K562 (cell line): ENCODE measurements at regions not wholly inside any gene's neighbourhood (a gene's known extent, or its start where the extent isn't known, plus 50 kb on each side); places are given as distances from the start of the nearest gene placed in this dataset.

Experiments
- ATAC-seq: fragments of 200-7000 bp; cut with Tn5 transposase; 3 replicates; pipeline ENCODE4 v1.9.1; 2020; ENCODE audit warnings: moderate library complexity
- BruUV-seq: library from RNA; stranded (reverse); fragments of 400-500 nt; replicated peaks from 2 replicates; lab custom pipeline; 2021; lab: Mats Ljungman, UMichigan
- CTCF ChIA-PET: fragments of 300-600 bp; formaldehyde crosslinking; extraction: SDS; loops from one replicate; lab custom pipeline; 2021; ENCODE audit warnings: low intra/inter-chr PET ratio; lab: Yijun Ruan, JAX
- POLR2A ChIA-PET: fragments of 300-600, 350-650 bp; sonication (Branson Sonifier 250); formaldehyde crosslinking; extraction: SDS; loops from one replicate; lab custom pipeline; 2021; ENCODE audit warnings: antibody characterized with exemption, inconsistent platforms; lab: Yijun Ruan, JAX
- DNase-seq, 4 experiments: peaks; one replicate each; pipeline versions ENCODE4 v3.0.0 to v3.0.0-alpha.2; 2011 to 2018; ENCODE audit warnings: low spot score in 3 of 4, mixed read lengths in 3 of 4; ENCODE audit errors: extremely low read depth in 1 of 4
- FAIRE-seq: peaks from 2 replicates; lab custom pipeline; 2011; peaks lifted over from hg19 to GRCh38; lab: Jason Lieb, UNC
- H2AFZ ChIP-seq: 2 replicates; pipeline ENCODE4 v1.6.0; 2011; ENCODE audit warnings: low read depth, low read length, control low read depth, inconsistent platforms
- H3K27ac ChIP-seq: fragments of 200-600 bp; 3 replicates; pipeline ENCODE4 v1.8.0; 2011; ENCODE audit warnings: low read depth, mild to moderate bottlenecking, control low read depth, inconsistent platforms, low read length, moderate library complexity, mixed read lengths; ENCODE audit errors: extremely low read depth
- H3K27me3 ChIP-seq, 2 experiments: fragments of 300-600 bp in 1 of 2; 2 replicates in 1 of 2; 3 replicates in 1 of 2; pipeline versions ENCODE4 v1.6.0 to v1.8.0; 2011; ENCODE audit warnings: inconsistent platforms in 2 of 2, low read length in 2 of 2, mild to moderate bottlenecking in 1 of 2, mixed read lengths in 1 of 2, moderate library complexity in 1 of 2; ENCODE audit not compliant: control insufficient read depth in 2 of 2, insufficient read depth in 2 of 2
- H3K36me3 ChIP-seq: fragments of 300-600 bp; 3 replicates; pipeline ENCODE4 v1.8.0; 2011; ENCODE audit warnings: mild to moderate bottlenecking, low read length, inconsistent platforms; ENCODE audit not compliant: control insufficient read depth, insufficient read depth
- H3K4me1 ChIP-seq, 2 experiments: fragments of 200-600 bp in 1 of 2; replicated peaks in 1 of 2; 2 replicates in 1 of 2; 3 replicates in 1 of 2; pipeline versions ENCODE4 v1.5.1 to v1.8.0; 2011; ENCODE audit warnings: inconsistent platforms in 2 of 2, low read length in 2 of 2, mild to moderate bottlenecking in 1 of 2, mixed read lengths in 1 of 2, moderate library complexity in 1 of 2; ENCODE audit not compliant: control insufficient read depth in 2 of 2, insufficient read depth in 2 of 2
- H3K4me2 ChIP-seq: 2 replicates; pipeline ENCODE4 v1.6.1; 2011; ENCODE audit warnings: low read length, control low read depth, inconsistent platforms, mixed read lengths; ENCODE audit not compliant: insufficient read depth
- H3K4me3 ChIP-seq: fragments of 200-600 bp; sonication (generic), shearing (Covaris generic); 2 replicates; pipeline ENCODE4 v1.5.1; 2016; ENCODE audit warnings: control low read depth, inconsistent platforms
- H3K79me2 ChIP-seq: fragments of 200-600 bp; 3 replicates; pipeline ENCODE4 v1.8.0; 2011; ENCODE audit warnings: low read length, inconsistent platforms; ENCODE audit not compliant: control insufficient read depth, insufficient read depth
- H3K9ac ChIP-seq, 2 experiments: 2 replicates each; pipeline versions ENCODE4 v1.6.0 to v1.6.1; 2011; ENCODE audit warnings: low read depth in 2 of 2, low read length in 2 of 2, control low read depth in 1 of 2, inconsistent platforms in 1 of 2, mild to moderate bottlenecking in 1 of 2, mixed read lengths in 1 of 2; ENCODE audit not compliant: insufficient read depth in 1 of 2
- H3K9me1 ChIP-seq: one replicate; pipeline ENCODE4 v1.6.0; 2011; ENCODE audit warnings: inconsistent platforms, mild to moderate bottlenecking, low read length, moderate library complexity; ENCODE audit not compliant: control insufficient read depth, insufficient read depth
- H3K9me3 ChIP-seq: replicated peaks from 2 replicates; pipeline ENCODE4 v1.5.1; 2011; ENCODE audit warnings: low read depth, low read length, inconsistent platforms; ENCODE audit not compliant: control insufficient read depth, insufficient read depth
- H4K20me1 ChIP-seq: replicated peaks from 2 replicates; pipeline ENCODE4 v1.6.1; 2011; ENCODE audit warnings: low read length, inconsistent platforms, mixed read lengths; ENCODE audit not compliant: control insufficient read depth, insufficient read depth
- EHMT2 ChIP-seq: fragments of 450-650 bp; IDR thresholded peaks from 2 replicates; pipeline ENCODE4 v1.6.1; 2018; ENCODE audit warnings: antibody characterized with exemption
- HDAC1 ChIP-seq, 2 experiments: fragments of 450-650 bp; IDR thresholded peaks; 2 replicates each; pipeline ENCODE4 v1.6.1; 2016 to 2017; ENCODE audit warnings: inconsistent platforms in 1 of 2, mild to moderate bottlenecking in 1 of 2, moderate library complexity in 1 of 2
- NFIC ChIP-seq: fragments of 450-650 bp; IDR thresholded peaks from 2 replicates; pipeline ENCODE4 v1.6.1; 2017; ENCODE audit warnings: mild to moderate bottlenecking, inconsistent platforms
- RFX1 ChIP-seq: fragments of 450-650 bp; IDR thresholded peaks from 2 replicates; pipeline ENCODE4 v1.6.1; 2016; ENCODE audit warnings: mild to moderate bottlenecking, moderate library complexity
- SAFB2 ChIP-seq: fragments of 200-400 bp; formaldehyde crosslinking; IDR thresholded peaks from 2 replicates; pipeline ENCODE4 v1.6.1; 2018; ENCODE audit warnings: borderline replicate concordance, low read length, low read depth, moderate library complexity; ENCODE audit not compliant: severe bottlenecking
- SP1 ChIP-seq: sonication (generic); formaldehyde crosslinking; IDR thresholded peaks from 2 replicates; pipeline ENCODE4 v1.8.1; 2022; ENCODE audit warnings: mild to moderate bottlenecking, missing genetic modification reagents
- TRIM24 ChIP-seq, 2 experiments: fragments of 450-650 bp; IDR thresholded peaks; 2 replicates each; pipeline ENCODE4 v1.6.1; 2016
- ZFP30 ChIP-seq: fragments of 250-450 bp; sonication (Bioruptor Pico); IDR thresholded peaks from 2 replicates; pipeline ENCODE4 v1.8.0; 2022; ENCODE audit warnings: moderate library complexity, mild to moderate bottlenecking, inconsistent platforms, borderline replicate concordance
- ZNF586 ChIP-seq: fragments of 450-650 bp; formaldehyde crosslinking; conservative IDR thresholded peaks from 2 replicates; pipeline ENCODE4 v1.4.0; 2020; ENCODE audit warnings: mild to moderate bottlenecking, moderate library complexity
- ZNF75A ChIP-seq: fragments of 450-650 bp; formaldehyde crosslinking; IDR thresholded peaks from 2 replicates; pipeline ENCODE4 v1.4.0; 2020; ENCODE audit warnings: mild to moderate bottlenecking
- WGBS: fragments of 100-300 bp; shearing (Covaris generic); methylation state at CpG from one replicate; pipeline ENCODE4 v1.1.6; 2016; ENCODE audit warnings: low coverage, mixed read lengths; ENCODE audit not compliant: insufficient coverage; ENCODE audit errors: missing lambda C conversion rate; 5-methylcytosine and 5-hydroxymethylcytosine counted together
- in situ Hi-C: fragments of 300-500 bp; cut with MboI; formaldehyde crosslinking; loops from 4 replicates; pipeline ENCODE4 v1.15.0; 2018; ENCODE audit warnings: inconsistent platforms, mixed read lengths
- intact Hi-C: fragments of 100-400 bp; cut with micrococcal nuclease; formaldehyde crosslinking; loops from 2 replicates; pipeline ENCODE4 v1.14.2; 2022
- TF ChIP-seq, protein P1 (sequence below): fragments of 250-450 bp; sonication (Bioruptor Pico); IDR thresholded peaks from 2 replicates; pipeline ENCODE4 v1.8.0; 2021; ENCODE audit warnings: mild to moderate bottlenecking, moderate library complexity

- H3K9ac ChIP-seq, result no peak overlapping the region
- CTCF ChIA-PET, result no interaction called here
- intact Hi-C loops, result no loop called here
- no peak overlapping the region for H3K4me3 ChIP-seq
- DNase-seq (no peak), FAIRE-seq (no peak), ATAC-seq (no peak)
- no peak overlapping the region for H3K4me2 ChIP-seq
- peaks cover 2 to 53% of the 10 kb centered on the region in 2 experiments; a peak in 3 of 5 replicates for H3K27me3 ChIP-seq
- H3K9me1 ChIP-seq, result no peaks in the 10 kb centered on the region
- no peaks in the 10 kb centered on the region for H3K4me1 ChIP-seq
- no peak overlapping the region for H2AFZ ChIP-seq
- BruUV-seq, result no TSS peak
- POLR2A ChIA-PET, result interaction anchor here (0.7 kb wide), 1 partner anchor 110 kb away, joined by 3 read pairs; no protein-coding TSS in a partner anchor
- H3K27ac ChIP-seq, result no peak overlapping the region
- TF ChIP-seq ZFP30 (CRISPR knock-in tag), result no peak
- no peak for TF ChIP-seq HDAC1 (IDR thresholded peaks at IDR 0.05)
- TF ChIP-seq, protein P1, sequence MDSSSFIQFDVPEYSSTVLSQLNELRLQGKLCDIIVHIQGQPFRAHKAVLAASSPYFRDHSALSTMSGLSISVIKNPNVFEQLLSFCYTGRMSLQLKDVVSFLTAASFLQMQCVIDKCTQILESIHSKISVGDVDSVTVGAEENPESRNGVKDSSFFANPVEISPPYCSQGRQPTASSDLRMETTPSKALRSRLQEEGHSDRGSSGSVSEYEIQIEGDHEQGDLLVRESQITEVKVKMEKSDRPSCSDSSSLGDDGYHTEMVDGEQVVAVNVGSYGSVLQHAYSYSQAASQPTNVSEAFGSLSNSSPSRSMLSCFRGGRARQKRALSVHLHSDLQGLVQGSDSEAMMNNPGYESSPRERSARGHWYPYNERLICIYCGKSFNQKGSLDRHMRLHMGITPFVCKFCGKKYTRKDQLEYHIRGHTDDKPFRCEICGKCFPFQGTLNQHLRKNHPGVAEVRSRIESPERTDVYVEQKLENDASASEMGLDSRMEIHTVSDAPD (CRISPR knock-in tag), result no peak
- TF ChIP-seq ZNF586, result no peak
- TF ChIP-seq RFX1, result no peak
- TF ChIP-seq NFIC, result no peak
- no peak for TF ChIP-seq TRIM24 (IDR thresholded peaks at IDR 0.05)
- TF ChIP-seq SP1, result no peak
- TF ChIP-seq EHMT2, result no peak
- TF ChIP-seq ZNF75A, result no peak
- no peak for TF ChIP-seq SAFB2
- TF ChIP-seq, all 486 proteins: peak for 0
- no peaks in the 10 kb centered on the region; the same call in 1 of the 2 replicates for H3K9me3 ChIP-seq
- H3K79me2 ChIP-seq, result no peaks in the 10 kb centered on the region
- H3K36me3 ChIP-seq, result no peaks in the 10 kb centered on the region
- no peaks in the 10 kb centered on the region for H4K20me1 ChIP-seq
- WGBS, result 6% methylated on average over 14 of the region's 18 CpGs
- in situ Hi-C loops, result no loop called here
These were observed 95.9 kb downstream of the KCNF1 start for GRCh38 chr2:11007331-11008264.
